ENCODE measurements at regions not wholly inside any gene's neighbourhood (a gene's known extent, or its start where the extent isn't known, plus 50 kb on each side); places are given as distances from the start of the nearest gene placed in this dataset.

DNA sequence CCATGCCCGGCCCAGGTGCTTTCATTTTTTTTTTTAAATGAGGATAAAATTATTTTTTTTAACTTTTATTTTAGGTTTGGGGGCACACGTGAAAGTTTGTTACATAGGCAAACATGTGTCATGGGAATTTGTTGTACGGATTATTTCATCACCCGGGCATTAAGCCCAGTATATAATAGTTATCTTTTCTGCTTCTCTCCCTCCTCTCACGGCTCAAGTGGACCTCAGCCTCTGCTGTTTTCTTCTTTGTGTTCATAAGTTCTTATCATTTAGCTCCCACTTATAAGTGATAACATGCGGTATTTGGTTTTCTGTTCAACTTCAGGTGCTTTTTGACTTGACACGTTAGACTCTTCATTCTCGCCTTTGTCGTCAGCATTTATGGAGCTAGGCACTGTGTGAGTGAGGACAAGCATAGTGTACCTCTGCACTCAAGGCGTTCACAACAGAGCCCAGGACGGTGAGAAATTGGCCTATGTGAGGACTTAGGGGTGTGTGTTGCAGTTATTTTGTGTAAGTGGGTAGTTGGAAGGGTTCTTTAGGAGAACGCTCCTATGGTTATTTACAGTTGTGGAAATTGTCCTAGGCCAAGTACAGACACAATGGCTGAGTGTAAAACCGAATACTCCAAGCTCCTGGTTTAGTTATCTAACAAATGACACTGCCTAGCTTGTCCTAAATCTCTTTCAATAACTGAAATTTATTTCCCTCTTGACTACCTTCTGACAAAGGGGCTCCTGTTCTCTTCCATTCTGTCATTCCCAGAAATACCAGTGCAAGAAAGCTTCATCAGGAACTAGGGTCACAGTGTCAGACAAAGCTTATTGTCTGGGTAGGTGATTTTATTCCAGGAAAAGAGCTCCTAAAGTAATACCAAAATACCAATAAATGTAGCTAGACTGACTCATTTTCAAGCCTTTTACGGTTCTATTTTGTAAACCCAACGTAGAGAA is 200.5 kb upstream of the PRICKLE1 start:
- H3K4me1 Mint-ChIP-seq = no peaks in the 10 kb centered on the region
- H3K36me3 Mint-ChIP-seq (ENCODE audit: low read depth) = no peaks in the 10 kb centered on the region
- DNase-seq = no peak
- no peak overlapping the region for H3K4me3 Mint-ChIP-seq
- CTCF ChIA-PET = no interaction called here
- H3K27me3 Mint-ChIP-seq = no peaks in the 10 kb centered on the region
- H3K27ac Mint-ChIP-seq = no peak overlapping the region
- POLR2A ChIA-PET = no interaction called here
- peaks cover 2% of the 10 kb centered on the region for H3K9me3 Mint-ChIP-seq

DNA sequence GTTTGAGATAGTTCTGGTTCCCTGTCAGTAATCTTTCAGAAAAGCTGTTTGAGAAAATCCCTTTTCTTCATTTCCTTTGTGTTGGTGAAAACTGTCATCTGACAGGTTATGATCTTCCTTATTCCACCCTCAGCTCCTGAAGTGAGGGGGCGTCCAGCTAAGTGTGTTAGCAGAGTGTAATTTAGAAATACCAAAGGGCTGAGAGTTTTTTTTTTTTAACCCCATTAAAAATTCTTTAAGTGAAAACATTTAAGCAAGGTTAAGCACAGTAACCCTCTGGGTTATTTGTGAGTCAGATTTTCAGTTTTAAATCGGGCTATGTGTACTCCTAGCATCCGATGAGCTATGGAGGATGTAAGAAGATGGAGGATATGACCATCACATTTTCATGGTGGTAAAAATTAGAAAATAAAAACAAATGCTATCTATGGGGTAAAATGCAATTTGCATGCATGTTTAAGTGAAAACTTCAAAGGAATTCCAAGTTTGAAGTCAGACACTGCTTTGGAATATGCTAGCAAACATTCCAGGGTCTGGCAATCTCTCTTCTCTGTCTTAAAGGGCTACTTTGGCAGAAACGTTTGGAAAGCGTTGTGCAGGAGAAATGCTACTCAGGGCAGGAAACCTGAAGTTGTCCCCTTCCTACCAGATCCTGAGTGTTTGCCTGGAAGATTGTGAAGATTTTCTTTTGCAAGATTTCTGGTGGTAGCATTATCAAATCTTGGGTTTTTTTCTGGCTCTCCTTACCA is 197.0 kb upstream of the PRICKLE1 start:
- H3K9me3 Mint-ChIP-seq = peaks cover 2% of the 10 kb centered on the region
- CTCF ChIA-PET = no interaction called here
- H3K27me3 Mint-ChIP-seq = no peaks in the 10 kb centered on the region
- H3K36me3 Mint-ChIP-seq (ENCODE audit: low read depth) = no peaks in the 10 kb centered on the region
- POLR2A ChIA-PET = no interaction called here
- H3K4me3 Mint-ChIP-seq = no peak overlapping the region
- no peaks in the 10 kb centered on the region for H3K4me1 Mint-ChIP-seq
- no peak overlapping the region for H3K27ac Mint-ChIP-seq
- DNase-seq = no peak

GRCh38 chr12:42785944-42786343 is 196.4 kb upstream of the PRICKLE1 start:
- POLR2A ChIA-PET = no interaction called here
- no peak for DNase-seq
- H3K4me1 Mint-ChIP-seq = no peaks in the 10 kb centered on the region
- no peak overlapping the region for H3K4me3 Mint-ChIP-seq
- CTCF ChIA-PET = no interaction called here
- no peaks in the 10 kb centered on the region for H3K36me3 Mint-ChIP-seq (ENCODE audit: low read depth)
- no peaks in the 10 kb centered on the region for H3K27me3 Mint-ChIP-seq
- H3K27ac Mint-ChIP-seq = no peak overlapping the region
- peaks cover 2% of the 10 kb centered on the region for H3K9me3 Mint-ChIP-seq

DNA sequence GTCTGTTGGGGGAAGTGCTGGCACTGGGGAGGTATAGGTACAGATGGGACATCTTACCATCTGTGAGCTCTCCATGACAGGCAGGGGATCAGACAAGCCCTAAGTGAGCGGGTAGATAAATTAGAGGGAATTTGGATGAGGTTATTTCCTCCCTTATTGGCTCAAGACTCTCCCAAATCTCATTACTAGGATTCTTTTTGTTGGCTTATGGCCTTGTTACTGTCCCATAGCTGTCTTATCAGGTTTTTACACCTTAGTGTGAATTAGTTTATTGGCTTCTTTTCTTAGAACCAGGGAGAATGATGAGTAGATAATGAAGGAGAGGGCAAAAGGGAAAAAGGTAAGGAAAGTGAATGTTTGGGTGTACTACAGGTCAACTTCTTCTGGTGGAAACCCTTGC is 191.1 kb upstream of the PRICKLE1 start:
- Mint-ChIP-seq H3K27me3 (no peaks in the 10 kb centered on the region), H3K4me3 (no peak overlapping the region), H3K4me1 (no peaks in the 10 kb centered on the region), H3K27ac (no peak overlapping the region), H3K9me3 (no peaks in the 10 kb centered on the region), H3K36me3 (ENCODE audit: low read depth) (no peaks in the 10 kb centered on the region)
- POLR2A ChIA-PET = no interaction called here
- DNase-seq = no peak
- CTCF ChIA-PET = no interaction called here

DNA sequence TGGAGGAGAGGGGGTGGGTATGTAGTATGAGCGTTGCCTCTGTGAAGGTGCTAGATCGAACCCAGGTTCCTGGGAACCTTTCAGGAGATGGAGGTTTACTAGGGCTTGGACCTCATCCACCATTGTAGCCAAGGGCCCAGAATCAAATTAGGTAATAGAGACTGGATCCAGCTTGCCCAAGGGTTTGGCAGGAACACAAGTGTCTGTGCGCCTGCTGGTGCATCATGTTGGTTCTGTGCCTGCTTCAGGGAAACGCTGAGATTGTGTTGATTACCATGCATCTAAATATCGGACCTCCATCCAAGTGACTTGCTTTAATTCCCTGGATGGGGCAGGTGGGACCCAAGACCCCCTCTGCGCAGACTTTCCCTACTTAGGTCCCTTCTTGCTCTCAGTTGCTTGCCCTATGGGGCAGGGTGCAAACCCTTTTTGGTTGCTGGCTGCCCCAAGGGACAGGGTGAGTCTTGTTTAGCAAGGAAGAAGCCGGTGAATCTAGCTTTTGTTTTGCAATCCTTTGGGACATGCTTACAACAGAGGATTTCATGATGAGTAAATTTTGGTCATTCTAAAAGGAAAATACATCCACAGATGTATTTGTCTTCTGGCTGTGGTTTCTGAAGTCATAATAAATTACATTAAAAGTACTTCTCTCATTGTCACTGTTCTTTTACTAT is 189.8 kb upstream of the PRICKLE1 start:
- ChIA-PET POLR2A (no interaction called here), CTCF (no interaction called here)
- no peak overlapping the region for H3K4me3 Mint-ChIP-seq
- H3K36me3 Mint-ChIP-seq (ENCODE audit: low read depth) = no peaks in the 10 kb centered on the region
- H3K27ac Mint-ChIP-seq = no peak overlapping the region
- no peaks in the 10 kb centered on the region for H3K27me3 Mint-ChIP-seq
- H3K9me3 Mint-ChIP-seq = no peaks in the 10 kb centered on the region
- DNase-seq = no peak
- H3K4me1 Mint-ChIP-seq = no peaks in the 10 kb centered on the region

- Mint-ChIP-seq H3K9me3 (no peaks in the 10 kb centered on the region), H3K27me3 (no peaks in the 10 kb centered on the region), H3K36me3 (ENCODE audit: low read depth) (no peaks in the 10 kb centered on the region), H3K27ac (no peak overlapping the region), H3K4me3 (no peak overlapping the region), H3K4me1 (no peaks in the 10 kb centered on the region)
- DNase-seq = no peak
- CTCF ChIA-PET = no interaction called here
- POLR2A ChIA-PET = no interaction called here
These were observed 186.8 kb upstream of the PRICKLE1 start for GRCh38 chr12:42776396-42776795.

DNA sequence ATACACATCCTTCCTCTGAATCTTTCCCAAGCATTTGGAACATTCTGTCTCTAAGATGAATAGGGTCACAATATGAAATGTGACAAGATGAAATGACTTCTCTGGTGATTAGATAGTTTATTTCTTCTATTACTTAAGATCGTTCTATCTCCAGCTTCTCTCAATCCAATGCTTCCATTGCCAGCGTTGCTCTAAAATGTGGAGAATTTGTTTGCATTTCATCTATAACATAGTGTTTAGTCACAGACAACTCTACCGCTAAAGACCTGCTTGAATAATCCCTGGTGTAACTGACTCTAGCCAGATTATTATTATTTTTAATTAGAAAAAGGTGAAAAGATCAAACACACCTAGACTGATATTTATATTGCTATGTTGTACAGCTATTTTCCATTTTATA is 184.7 kb upstream of the PRICKLE1 start:
- no peaks in the 10 kb centered on the region for H3K4me1 Mint-ChIP-seq
- H3K27ac Mint-ChIP-seq = no peak overlapping the region
- H3K9me3 Mint-ChIP-seq = no peaks in the 10 kb centered on the region
- no peaks in the 10 kb centered on the region for H3K36me3 Mint-ChIP-seq (ENCODE audit: low read depth)
- no peak for DNase-seq
- POLR2A ChIA-PET = no interaction called here
- CTCF ChIA-PET = no interaction called here
- no peaks in the 10 kb centered on the region for H3K27me3 Mint-ChIP-seq
- H3K4me3 Mint-ChIP-seq = no peak overlapping the region

- DNase-seq = no peak
- Mint-ChIP-seq H3K36me3 (ENCODE audit: low read depth) (no peaks in the 10 kb centered on the region), H3K4me1 (no peaks in the 10 kb centered on the region), H3K27me3 (no peaks in the 10 kb centered on the region), H3K4me3 (no peak overlapping the region), H3K9me3 (no peaks in the 10 kb centered on the region), H3K27ac (no peak overlapping the region)
- ChIA-PET CTCF (no interaction called here), POLR2A (no interaction called here)
These were observed 180.7 kb upstream of the PRICKLE1 start for GRCh38 chr12:42770261-42770660.

GRCh38 chr12:42769455-42769854 is 179.9 kb upstream of the PRICKLE1 start:
- CTCF ChIA-PET = no interaction called here
- Mint-ChIP-seq H3K9me3 (no peaks in the 10 kb centered on the region), H3K4me1 (no peaks in the 10 kb centered on the region), H3K27ac (no peak overlapping the region), H3K36me3 (ENCODE audit: low read depth) (no peaks in the 10 kb centered on the region), H3K27me3 (no peaks in the 10 kb centered on the region), H3K4me3 (no peak overlapping the region)
- POLR2A ChIA-PET = no interaction called here
- no peak for DNase-seq

DNA sequence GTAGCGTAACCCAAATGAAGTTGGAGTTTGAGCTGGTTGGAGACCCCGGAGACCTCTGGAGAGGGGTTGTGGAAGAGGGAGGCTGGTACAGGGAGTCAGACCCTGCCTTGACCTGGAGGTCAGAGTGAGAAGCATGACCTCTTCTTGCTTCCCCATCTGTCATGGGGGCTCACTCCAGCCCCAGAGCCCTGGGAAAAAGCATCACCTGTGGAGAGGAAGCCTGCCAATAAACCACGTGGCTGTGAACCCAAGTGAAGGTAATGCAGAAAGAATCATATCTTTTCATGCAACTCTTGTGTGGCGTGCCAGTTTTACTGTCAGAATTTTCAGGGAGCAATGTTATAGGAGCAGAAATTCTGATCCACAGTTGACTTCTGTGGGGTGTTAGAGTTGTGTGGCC is 178.5 kb upstream of the PRICKLE1 start:
- POLR2A ChIA-PET = no interaction called here
- Mint-ChIP-seq H3K4me1 (no peaks in the 10 kb centered on the region), H3K9me3 (peaks cover 3% of the 10 kb centered on the region), H3K4me3 (no peak overlapping the region), H3K36me3 (ENCODE audit: low read depth) (no peaks in the 10 kb centered on the region), H3K27ac (no peak overlapping the region), H3K27me3 (no peaks in the 10 kb centered on the region)
- CTCF ChIA-PET = interaction anchor here (1.0 kb wide), 1 partner anchor 16 kb away, joined by 3 read pairs; no protein-coding TSS in a partner anchor
- DNase-seq = no peak

DNA sequence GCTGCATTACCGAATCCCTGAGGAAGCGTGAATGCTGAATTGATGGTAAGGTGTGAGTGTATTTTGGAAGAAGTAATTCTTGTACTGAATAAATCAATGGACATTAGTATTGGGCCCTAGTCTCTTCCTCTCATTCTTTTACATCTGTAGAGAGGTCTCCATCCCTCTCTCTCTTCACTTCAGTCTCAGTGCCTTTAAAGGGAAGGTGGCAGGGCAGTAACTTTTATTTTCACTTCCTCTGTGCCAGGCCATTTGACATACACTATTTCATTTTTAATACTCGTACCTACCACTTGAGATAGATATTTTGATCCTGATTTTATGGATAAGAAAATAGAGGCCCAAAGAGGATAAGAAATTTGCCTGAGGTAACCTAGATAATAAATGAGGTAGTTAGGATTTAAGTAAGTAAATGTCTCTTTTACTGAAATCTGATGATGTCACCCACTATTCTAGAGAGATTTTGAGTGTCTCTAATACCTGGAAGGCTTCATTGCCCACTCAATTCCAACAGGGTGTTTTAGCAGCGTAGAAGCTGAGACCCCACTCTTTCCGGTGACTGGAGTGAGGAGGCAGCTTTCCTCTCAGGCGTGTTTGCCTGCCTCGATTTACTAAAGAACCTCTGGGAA is 177.9 kb upstream of the PRICKLE1 start:
- H3K27ac Mint-ChIP-seq = no peak overlapping the region
- peaks cover 3% of the 10 kb centered on the region for H3K4me1 Mint-ChIP-seq
- no peak overlapping the region for H3K4me3 Mint-ChIP-seq
- CTCF ChIA-PET = no interaction called here
- no peaks in the 10 kb centered on the region for H3K27me3 Mint-ChIP-seq
- no peaks in the 10 kb centered on the region for H3K36me3 Mint-ChIP-seq (ENCODE audit: low read depth)
- H3K9me3 Mint-ChIP-seq = peaks cover 3% of the 10 kb centered on the region
- POLR2A ChIA-PET = no interaction called here
- DNase-seq = no peak

- Mint-ChIP-seq H3K36me3 (ENCODE audit: low read depth) (no peaks in the 10 kb centered on the region), H3K4me3 (no peak overlapping the region), H3K4me1 (peaks cover 8% of the 10 kb centered on the region), H3K27ac (no peak overlapping the region), H3K9me3 (peaks cover 3% of the 10 kb centered on the region), H3K27me3 (no peaks in the 10 kb centered on the region)
- ChIA-PET CTCF (no interaction called here), POLR2A (no interaction called here)
- no peak for DNase-seq
These were observed 177.2 kb upstream of the PRICKLE1 start for GRCh38 chr12:42766754-42767153.

DNA sequence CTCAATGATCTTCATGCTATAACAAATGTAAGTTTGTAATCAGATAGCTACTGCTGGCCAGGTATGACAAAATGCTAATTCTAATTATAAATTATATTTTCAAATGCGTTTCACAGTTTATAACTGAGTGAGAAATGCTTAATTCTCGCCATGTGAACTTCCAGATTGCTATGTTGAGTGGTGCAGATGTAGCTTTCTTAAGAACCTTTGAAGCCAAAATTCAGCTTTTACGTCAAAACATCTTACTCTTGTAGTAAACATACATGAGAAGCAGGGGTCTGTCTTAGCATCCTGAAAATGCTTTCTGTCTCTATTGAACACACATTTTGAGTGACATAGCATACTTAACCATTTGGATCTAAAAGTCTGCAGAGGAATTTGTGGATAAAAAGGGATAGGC is 176.5 kb upstream of the PRICKLE1 start:
- CTCF ChIA-PET = no interaction called here

More for the DNA sequence above, 176.5 kb upstream of the PRICKLE1 start:
- Mint-ChIP-seq H3K4me3 (no peak overlapping the region), H3K27ac (no peak overlapping the region), H3K9me3 (peaks cover 3% of the 10 kb centered on the region), H3K36me3 (ENCODE audit: low read depth) (no peaks in the 10 kb centered on the region), H3K4me1 (peaks cover 15% of the 10 kb centered on the region), H3K27me3 (no peaks in the 10 kb centered on the region)
- POLR2A ChIA-PET = no interaction called here
- DNase-seq = no peak
